Type B pancreatic cell (in vitro differentiated cells): ENCODE measurements at regions not wholly inside any gene's neighbourhood (a gene's known extent, or its start where the extent isn't known, plus 50 kb on each side); places are given as distances from the start of the nearest gene placed in this dataset.

Experiments used
- DNase-seq: peaks from one replicate; pipeline ENCODE4 v3.0.0; 2021; ENCODE audit warnings: mixed read lengths; ENCODE audit not compliant: unreplicated experiment; ENCODE audit errors: extremely low spot score
- H3K27ac Mint-ChIP-seq: 2 replicates; pipeline ENCODE4 v1.8.0; 2021; ENCODE audit warnings: mild to moderate bottlenecking, mixed read lengths
- H3K27me3 Mint-ChIP-seq: 2 replicates; pipeline ENCODE4 v1.8.0; 2021; ENCODE audit warnings: mixed read lengths
- H3K36me3 Mint-ChIP-seq: 2 replicates; pipeline ENCODE4 v1.8.0; 2021; ENCODE audit warnings: mixed read lengths
- H3K4me1 Mint-ChIP-seq: one replicate; pipeline ENCODE4 v1.8.0; 2021; ENCODE audit warnings: mixed read lengths; ENCODE audit not compliant: unreplicated experiment
- H3K4me3 Mint-ChIP-seq: 2 replicates; pipeline ENCODE4 v1.8.0; 2021; ENCODE audit warnings: mild to moderate bottlenecking, mixed read lengths
- H3K9me3 Mint-ChIP-seq: 2 replicates; pipeline ENCODE4 v1.8.0; 2021; ENCODE audit warnings: mixed read lengths
- CTCF ChIP-seq: fragments of 200-600 bp; sonication (generic); conservative IDR thresholded peaks from 2 replicates; pipeline ENCODE4 v1.5.0; 2021; ENCODE audit warnings: antibody characterized with exemption, mild to moderate bottlenecking

GRCh38 chr3:166422556-166422955 lies 585.3 kb upstream of the BCHE start:
- Mint-ChIP-seq H3K27ac (no peak overlapping the region), H3K36me3 (no peaks in the 10 kb centered on the region), H3K4me3 (no peak overlapping the region), H3K9me3 (no peaks in the 10 kb centered on the region), H3K4me1 (no peaks in the 10 kb centered on the region), H3K27me3 (no peaks in the 10 kb centered on the region)
- no peak for DNase-seq
- no peak for TF ChIP-seq CTCF

GRCh38 chr3:166420071-166420470 lies 582.8 kb upstream of the BCHE start:
- no peaks in the 10 kb centered on the region for H3K9me3 Mint-ChIP-seq
- no peak for TF ChIP-seq CTCF
- no peak overlapping the region for H3K4me3 Mint-ChIP-seq
- H3K4me1 Mint-ChIP-seq = no peaks in the 10 kb centered on the region
- H3K27me3 Mint-ChIP-seq = no peaks in the 10 kb centered on the region
- H3K36me3 Mint-ChIP-seq = no peaks in the 10 kb centered on the region
- no peak for DNase-seq
- no peak overlapping the region for H3K27ac Mint-ChIP-seq

- TF ChIP-seq CTCF = no peak
- no peak overlapping the region for H3K4me3 Mint-ChIP-seq
- H3K27ac Mint-ChIP-seq = no peak overlapping the region
- no peaks in the 10 kb centered on the region for H3K4me1 Mint-ChIP-seq
- DNase-seq = no peak
- no peaks in the 10 kb centered on the region for H3K9me3 Mint-ChIP-seq
- no peaks in the 10 kb centered on the region for H3K27me3 Mint-ChIP-seq
- H3K36me3 Mint-ChIP-seq = no peaks in the 10 kb centered on the region
These were observed 568.7 kb upstream of the BCHE start for GRCh38 chr3:166405896-166406295.

- H3K4me3 Mint-ChIP-seq = no peak overlapping the region
- no peak for DNase-seq
- no peaks in the 10 kb centered on the region for H3K4me1 Mint-ChIP-seq
- H3K9me3 Mint-ChIP-seq = no peaks in the 10 kb centered on the region
- no peak for TF ChIP-seq CTCF
- H3K36me3 Mint-ChIP-seq = no peaks in the 10 kb centered on the region
- H3K27me3 Mint-ChIP-seq = no peaks in the 10 kb centered on the region
- H3K27ac Mint-ChIP-seq = no peak overlapping the region
These were observed 568.2 kb upstream of the BCHE start for GRCh38 chr3:166405465-166405864.

DNA sequence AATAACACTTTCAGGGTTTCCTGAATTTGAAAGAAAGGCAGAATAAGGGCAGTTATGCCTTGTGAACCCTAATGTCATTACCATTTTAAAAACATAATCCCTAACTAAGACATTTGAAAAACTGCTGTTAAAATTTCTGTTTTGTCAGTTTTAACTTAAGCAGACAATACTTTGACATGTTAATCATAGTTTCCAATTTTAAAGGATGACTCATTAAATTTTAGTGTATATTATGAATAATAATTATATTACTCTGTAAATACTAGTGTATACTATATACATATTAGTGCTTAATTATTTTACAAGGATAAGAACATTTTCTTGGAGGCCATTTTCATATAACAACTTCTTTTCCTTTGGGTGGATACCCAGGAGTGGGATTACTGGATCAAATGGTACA lies 553.1 kb upstream of the BCHE start:
- TF ChIP-seq CTCF = no peak
- Mint-ChIP-seq H3K9me3 (no peaks in the 10 kb centered on the region), H3K4me1 (no peaks in the 10 kb centered on the region), H3K27me3 (no peaks in the 10 kb centered on the region), H3K4me3 (no peak overlapping the region), H3K36me3 (no peaks in the 10 kb centered on the region), H3K27ac (no peak overlapping the region)
- DNase-seq = no peak

GRCh38 chr3:166388321-166388720 lies 551.1 kb upstream of the BCHE start:
- Mint-ChIP-seq H3K4me1 (no peaks in the 10 kb centered on the region), H3K36me3 (no peaks in the 10 kb centered on the region), H3K4me3 (no peak overlapping the region), H3K9me3 (no peaks in the 10 kb centered on the region), H3K27ac (no peak overlapping the region), H3K27me3 (no peaks in the 10 kb centered on the region)
- no peak for DNase-seq
- TF ChIP-seq CTCF = no peak
